ENCODE measurements at regions not wholly inside any gene's neighbourhood (a gene's known extent, or its start where the extent isn't known, plus 50 kb on each side); places are given as distances from the start of the nearest gene placed in this dataset.

GRCh38 chr1:99557546-99558202, 88.2 kb upstream of the PALMD start:
- no peak for TF ChIP-seq CTCF (IDR thresholded peaks at IDR 0.05; ENCODE audit: poor library complexity)
- TF ChIP-seq EZH2 (IDR thresholded peaks at IDR 0.05; ENCODE audit: borderline replicate concordance): no peak
